Activated gamma-delta T cell treated with anti-CD3 and anti-CD28 coated beads, Interleukin-2, amount 50 U/mL, for 16 hours (primary cell): ENCODE measurements at regions not wholly inside any gene's neighbourhood (a gene's known extent, or its start where the extent isn't known, plus 50 kb on each side); places are given as distances from the start of the nearest gene placed in this dataset.
"Not testable (repeated sequence)": the region's sequence is repeated elsewhere in the genome, so short reads cannot be mapped to it uniquely, and the experiment has no call there.

Experiments used
- DNase-seq: peaks from one replicate; pipeline ENCODE4 v3.0.0-alpha.2; 2020; ENCODE audit warnings: low read depth

DNA sequence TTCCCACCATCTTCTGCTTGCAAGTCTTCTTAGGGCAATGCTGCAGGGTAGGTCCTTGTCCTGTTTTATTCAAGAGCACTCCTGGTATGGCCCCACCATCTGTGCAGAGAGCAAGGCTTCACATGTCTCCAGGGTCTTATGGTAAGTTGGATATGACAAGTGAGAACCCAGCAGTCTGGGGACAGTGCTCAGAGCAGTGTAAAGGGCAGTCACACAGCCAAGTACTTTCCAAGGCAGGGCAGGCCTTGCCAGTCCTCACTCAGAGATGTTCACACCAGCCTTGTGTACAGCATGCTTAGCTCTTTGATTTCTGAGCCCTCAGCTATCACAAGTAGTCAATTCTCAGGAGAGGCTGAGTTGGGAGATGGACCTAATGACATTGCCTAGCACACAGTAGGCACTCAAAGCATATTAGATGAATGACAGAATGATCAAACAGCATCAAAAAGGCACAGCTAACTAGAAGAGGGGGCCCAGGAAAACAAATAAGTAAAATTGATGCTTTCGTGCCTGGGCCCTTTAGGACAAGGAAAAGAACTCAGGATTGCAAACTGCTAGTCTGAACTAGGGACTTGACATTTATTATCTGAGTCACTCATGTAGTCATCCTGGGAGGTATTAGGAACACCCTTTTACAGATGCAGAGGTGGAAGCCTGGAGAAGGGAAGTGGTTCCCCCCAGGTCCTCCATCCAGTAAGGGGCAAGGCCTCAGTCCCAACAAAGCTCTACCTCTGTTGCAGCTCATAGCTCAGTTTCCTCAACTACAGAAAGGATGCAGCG lies 86.7 kb upstream of the CTAGE1 start:
- DNase-seq = no peak

DNA sequence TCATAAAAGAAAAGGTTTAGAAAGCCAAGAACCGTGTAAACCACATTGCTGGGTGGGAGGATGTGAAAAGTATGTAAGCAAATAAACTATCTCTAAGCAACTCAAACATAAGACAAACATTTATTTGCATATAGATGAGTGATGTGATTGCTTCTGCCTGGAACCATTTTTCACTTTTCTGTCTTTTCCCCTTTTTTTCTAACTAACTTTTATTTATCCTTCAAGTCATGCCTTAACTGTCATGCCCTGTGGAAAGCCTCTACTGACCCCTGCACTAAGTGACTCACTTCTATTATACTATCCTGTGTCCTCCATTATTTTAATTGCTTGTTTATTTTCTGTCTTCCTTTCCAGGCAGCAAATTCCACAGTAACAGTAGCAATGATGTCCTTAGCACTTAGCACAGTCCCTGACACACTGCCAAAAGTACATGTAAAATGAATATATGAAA lies 87.5 kb upstream of the CTAGE1 start:
- no peak for DNase-seq

DNA sequence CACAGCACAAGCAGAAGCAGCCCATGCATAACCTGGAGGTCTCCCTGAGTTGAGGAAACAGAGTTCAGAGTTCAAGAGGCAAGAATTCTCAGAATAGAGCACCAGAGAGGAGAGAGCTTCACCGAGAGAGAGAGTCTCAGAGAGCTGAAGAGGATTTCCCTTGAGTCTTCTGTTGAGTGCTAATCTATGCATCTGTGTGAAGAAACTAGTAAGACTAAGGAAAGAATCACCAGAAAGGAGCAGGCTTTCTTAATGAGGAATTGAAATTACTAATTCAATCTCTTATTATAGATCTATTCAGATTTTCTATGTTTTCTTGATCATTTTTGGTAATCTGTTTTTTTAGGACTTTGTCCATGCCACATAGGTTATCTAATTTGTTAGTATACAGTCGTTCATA lies 89.3 kb upstream of the CTAGE1 start:
- DNase-seq = no peak

DNA sequence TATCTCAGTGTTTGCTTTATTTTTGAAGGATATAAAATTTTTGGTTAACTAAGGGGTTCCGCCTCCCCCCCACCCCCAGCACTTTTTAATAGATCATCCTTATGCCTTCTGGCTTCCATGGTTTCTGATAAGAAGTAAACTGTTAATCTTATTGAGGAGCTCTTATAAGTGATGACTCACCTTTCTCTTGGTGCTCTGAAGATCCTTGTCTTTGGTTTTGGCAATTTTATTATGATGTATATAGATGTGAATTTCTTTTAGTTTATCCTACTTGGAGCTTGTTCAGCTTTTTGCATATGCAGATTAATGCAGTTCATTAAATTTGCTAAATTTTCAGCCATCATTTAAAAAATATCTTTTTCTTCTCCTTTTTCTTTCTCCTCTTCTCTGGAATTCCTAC lies 91.7 kb upstream of the CTAGE1 start:
- no peak for DNase-seq

DNA sequence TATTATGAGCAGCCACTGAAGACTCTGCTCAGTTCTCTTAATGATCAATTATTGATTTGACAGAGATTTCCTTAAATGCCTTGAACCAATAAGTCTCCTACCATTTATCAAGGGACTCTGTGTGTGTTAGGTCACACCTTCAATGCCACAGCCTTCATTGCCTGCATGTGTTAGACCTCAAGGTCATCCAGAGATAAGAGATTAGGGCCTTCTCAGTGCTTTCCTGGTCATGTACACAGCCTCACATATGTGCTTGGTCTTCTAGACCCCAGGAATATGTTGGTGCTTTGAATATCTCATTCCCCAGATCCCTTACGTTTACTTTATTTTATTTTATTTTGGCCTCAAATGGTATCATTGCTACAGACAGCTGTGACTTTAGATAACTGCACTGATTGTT lies 93.0 kb upstream of the CTAGE1 start:
- DNase-seq = no peak

DNA sequence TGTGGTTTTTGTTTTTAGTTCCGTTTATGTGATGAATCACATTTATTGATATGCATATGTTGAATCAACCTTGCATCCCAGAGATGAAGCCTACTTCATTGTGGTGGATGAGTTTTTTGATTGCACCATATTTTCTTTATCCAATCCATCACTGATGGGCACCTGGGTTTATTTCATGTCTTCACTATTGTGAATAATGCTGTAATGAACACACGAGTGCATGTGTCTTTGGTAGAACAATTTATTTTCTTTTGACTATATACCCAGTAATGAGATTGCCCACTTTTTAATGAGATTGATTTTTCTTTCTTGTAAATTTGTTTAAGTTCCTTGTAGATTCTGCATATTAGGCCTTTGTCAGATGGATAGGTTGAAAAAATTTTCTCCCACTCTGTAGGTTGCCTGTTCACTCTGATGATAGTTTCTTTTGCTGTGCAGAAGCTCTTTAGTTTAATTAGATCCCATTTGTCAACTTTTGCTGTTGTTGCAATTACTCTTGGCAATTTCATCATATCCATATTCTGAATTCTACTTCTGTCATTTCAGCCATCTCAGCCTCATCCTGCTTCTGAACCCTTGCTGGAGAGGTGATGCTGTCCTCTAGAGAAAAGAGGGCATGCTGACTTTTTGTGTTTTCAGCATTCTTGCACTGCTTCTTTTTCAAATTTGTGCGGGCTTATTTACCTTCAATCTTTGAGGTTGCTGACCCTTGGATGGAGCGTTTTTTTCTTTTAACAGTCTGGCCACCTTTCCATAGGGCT lies 96.2 kb upstream of the CTAGE1 start:
- no peak for DNase-seq

DNA sequence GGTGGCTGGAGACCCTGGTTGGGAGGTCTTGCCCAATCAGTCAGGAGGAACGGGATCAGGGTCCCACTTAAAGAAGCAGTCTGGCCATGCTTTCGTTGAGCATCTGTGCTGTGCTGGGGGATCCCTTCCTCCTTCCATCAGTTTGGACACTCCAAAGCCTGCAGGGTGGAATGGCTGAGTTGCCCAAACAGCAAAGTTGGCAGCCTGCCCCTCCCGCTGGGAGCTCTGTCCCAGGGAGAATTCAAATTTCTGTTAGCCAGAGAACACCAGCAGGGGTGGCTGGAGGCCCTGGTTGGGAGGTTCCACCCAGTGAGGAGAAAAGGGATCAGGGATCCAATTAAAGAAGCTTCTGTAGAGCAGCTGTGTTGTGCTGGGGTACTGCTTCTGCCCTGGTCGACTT lies 96.9 kb upstream of the CTAGE1 start:
- DNase-seq = no peak

DNA sequence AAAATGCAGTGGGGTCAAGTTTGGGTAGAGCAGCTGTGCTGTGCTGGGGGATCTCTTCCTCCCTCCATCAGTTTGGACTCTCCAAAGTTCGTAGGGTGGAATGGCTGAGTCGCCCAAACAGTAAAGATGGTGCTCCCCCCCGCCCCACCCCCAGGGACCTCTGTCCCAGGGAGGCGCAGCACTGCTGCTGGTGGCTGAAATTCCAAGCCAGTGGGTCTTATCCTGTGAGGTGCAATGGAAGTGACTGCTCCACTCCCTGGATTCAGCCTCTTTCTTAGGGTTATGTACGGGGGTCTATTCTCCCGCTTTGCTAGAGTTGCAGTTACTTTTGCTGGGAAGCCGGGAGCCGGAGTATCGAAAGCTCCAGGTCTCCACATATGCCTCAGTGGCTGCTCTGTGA lies 97.5 kb upstream of the CTAGE1 start:
- DNase-seq = no peak

DNA sequence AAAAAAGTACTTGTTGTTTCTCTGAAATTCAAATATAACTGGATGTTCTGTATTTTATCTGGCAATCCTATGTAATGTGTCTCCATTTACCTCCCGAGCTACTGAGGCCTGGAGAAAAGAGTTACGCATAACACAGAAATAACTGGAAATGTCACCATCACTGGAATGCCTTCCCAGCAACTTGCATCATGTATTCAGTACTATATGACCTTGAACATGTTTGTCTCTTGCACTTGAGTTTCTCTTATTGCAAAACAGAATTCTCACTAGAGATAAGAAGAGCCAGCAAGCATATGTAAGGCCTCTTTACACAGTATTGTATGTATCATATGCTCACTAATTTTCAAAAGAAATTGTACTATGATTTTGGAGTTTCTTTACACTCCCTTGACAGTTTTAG lies 99.6 kb upstream of the CTAGE1 start:
- DNase-seq = no peak

DNA sequence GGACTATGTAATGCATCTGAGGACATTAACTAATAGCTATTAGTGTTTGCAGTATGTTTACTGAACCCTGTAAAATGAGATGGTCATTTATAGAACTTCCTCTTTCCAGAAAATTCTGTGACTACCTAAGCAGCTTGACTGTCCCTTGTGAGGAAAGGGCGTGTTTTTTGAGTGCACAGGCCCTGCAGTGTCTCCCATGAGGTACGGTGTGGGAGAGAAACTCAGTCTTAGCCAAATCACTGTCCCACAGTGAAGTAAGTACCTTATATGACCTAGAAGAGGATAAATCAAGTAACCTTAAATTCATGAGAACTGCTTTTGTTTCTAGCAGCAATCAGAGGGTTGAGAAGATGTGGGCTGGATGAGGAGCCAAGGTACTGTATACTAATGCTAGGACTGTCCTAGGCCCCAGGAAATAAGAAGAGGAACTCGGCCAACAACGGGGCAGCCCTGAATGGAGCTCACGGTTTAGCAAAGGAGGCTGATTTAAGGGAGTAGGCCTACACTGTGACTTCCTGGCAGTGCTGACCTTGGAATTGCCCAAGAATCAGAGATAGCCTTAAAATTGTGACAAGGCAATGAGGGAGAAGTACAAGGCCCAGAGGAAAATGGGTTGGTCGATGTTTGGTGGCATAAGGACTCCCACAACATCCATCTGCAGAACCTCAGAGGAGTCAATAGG lies 103.5 kb upstream of the CTAGE1 start:
- no peak for DNase-seq

DNA sequence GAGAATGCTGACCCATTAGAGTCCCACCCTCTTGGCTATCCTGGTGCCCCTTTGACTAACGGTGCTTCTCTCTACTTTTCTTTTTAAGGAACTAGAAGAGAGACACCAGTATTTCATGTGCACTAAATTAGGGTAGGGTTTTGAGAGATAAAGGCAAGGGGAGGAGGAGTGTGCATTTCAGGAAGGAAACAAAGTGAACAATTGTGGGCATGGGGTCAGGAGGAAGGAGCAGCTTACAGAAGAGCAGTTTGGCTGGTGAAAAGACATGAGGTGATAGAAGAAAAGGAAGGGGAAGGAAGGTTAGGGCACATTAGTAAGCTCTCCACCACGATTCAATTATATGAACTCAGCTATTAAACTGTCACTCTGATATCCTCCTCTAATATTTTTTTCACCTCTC lies 105.8 kb upstream of the CTAGE1 start:
- no peak for DNase-seq

DNA sequence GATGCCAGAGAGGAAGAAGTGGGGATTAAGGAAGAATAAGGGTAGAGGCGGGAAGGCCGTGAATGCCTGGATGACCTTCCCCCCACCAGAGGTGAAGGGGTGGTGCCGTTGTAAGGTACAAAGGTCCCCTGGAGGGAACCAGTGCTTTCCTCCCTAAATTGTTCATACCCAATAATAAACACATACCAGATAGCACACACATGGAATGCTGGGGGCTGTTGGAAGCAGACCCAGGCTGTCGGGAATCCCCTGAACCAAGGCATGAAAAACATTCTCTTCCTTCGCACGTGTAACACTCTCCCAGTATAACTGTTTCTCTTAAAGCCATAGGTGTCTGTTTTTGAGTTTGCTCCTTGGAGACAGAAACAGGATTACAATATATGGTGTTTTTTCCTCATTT lies 107.1 kb upstream of the CTAGE1 start:
- DNase-seq = no peak

DNA sequence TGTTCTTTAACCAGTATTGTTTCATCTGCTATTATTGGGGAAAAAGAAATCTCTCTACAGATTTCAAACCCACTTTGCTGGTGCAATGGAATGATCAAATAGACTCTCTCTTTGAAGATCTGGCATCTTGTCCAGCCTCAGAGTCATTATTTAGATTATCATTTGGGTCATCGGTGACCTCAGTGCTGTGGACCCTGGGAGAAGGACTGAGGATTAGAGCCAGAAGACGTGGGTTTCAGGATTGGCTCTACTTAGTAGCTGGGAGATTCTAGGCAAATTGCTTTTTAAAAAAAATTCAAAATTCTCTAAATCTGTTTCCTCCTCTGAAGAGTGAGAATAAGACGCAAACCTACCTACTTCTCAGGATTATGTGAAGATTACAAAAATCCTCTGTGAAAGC lies 107.6 kb upstream of the CTAGE1 start:
- no peak for DNase-seq

DNA sequence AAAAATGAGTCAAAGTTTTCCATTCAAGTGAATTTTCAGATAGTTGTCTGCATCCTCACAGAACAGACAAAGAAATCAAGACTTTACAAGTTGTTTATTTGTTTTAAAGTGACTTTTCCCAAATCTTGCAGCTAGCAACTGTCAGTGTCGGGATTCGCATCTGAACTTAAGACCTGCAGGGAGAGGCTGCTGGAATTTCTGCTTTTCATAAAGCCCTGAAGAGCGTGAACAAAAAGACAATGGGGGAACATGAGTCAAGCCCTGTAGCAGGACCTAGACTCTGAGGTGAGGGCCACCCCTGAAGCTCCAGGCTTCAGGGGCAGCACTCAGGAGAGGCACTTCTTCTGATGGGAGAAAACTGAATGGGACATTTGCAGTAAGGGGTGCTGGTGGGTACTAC lies 108.2 kb upstream of the CTAGE1 start:
- no peak for DNase-seq

DNA sequence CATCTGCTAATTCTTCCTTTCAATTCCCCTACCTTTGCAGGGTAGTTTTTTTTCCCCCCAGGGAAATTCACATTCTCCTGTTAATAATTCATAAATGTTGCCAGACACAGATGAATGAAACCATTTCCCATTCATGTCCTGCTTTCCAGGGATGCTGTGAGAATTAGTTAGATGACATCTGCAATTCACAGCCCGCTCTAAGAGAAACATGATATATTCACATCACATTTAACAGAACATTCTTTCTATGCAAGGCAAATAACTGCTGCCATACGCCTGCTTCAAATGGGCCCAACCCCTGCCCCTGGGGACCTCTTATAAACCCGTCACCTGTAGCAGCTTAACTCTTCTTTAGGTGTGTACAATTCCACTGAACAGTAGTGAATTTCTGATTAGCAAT lies 110.6 kb upstream of the CTAGE1 start:
- no peak for DNase-seq

DNA sequence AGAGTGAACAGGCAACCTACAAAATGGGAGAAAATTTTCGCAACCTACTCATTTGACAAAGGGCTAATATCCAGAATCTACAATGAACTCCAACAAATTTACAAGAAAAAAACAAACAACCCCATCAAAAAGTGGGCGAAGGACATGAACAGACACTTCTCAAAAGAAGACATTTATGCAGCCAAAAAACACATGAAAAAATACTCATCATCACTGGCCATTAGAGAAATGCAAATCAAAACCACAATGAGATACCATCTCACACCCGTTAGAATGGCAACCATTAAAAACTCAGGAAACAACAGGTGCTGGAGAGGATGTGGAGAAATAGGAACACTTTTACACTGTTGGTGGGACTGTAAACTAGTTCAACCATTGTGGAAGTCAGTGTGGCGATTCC lies 117.0 kb upstream of the CTAGE1 start:
- not testable (repeated sequence) for DNase-seq

DNA sequence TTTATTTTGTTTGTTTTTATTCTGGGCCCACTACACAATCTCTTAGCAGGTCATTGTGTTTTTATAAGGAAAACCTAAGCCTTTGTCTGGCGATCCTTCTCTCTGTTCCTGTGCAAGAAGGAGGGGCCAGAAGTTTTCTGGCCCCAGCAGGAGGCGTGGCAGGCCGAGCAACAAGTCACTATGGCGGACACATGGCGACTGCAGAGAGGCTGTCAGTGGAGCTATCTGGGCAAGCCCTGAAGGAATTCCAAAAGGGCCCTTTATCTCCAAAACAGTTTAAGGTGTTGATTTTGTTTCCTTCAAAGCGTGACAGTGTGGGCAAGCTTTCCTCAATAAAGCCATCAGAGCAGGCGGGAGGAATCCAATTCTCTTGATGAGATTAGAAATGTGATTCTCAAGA lies 118.8 kb upstream of the CTAGE1 start:
- no peak for DNase-seq

DNA sequence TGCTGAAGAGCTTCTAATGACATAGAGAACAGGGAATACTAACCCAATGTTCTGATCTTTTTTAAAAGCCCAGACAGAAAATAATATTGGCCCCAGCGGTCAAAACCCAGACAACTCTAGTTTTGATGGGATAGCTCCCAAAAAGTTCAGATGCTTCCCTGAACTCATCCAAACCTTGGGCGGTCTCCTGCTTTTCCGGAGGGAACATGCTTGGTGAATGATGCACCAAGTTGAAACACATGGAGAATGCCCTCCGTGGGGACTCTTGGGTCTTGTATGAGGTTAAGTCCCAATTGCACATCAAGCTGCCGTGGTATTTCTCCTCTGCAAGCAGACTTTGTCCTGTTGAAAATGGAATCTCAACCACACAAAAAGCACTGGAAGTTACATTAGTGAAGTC lies 120.7 kb upstream of the CTAGE1 start:
- no peak for DNase-seq

DNA sequence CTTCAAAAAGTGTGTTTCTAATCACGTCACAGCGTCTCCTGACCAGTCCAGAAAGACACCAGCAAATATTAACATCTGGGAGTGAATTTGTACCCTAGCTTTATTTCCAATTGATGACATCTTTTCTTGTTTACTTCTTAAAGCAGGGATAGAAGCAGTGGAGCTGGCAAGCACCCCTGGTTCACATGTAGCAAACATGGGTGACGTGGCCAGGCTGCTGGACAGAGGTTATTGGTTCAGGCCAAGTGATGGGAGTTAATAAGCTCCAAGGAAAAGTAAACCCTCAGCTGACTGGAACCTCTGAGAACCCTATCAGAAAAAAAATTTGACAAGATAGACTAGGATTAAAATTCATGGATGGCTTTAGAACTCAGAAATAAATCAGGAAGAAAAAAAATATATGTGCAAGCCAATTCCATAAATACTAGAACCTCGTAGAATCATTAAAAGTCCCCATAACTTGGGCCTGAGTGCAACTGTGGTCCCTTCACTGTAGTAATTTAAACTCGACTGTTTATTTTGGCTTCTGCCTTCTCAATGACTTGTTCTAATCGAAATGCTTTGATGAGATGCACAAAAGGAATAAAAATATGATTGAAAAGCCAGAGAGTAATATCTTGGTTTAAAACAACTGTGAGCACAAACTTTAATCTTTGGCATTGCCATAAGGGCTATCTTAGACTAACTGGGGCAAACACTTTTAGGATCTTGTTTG lies 121.5 kb upstream of the CTAGE1 start:
- DNase-seq = no peak

DNA sequence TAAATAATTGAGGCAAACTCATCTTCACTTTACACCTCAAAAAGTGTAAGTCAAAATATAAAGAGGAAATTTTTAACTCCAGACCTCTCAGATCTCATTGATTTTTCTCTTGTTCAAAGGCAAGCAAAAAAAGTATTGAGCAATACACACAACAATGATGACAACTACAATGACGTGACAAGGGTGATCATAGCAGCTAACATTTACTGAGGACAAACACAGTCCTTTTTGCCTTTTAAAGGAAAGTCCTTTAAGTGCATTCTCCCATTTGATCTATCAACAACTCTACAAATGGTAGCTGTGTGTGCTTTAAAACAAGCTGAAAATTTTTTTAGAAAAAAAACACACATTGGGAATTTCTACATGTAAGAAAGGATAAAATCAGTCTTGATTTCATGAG lies 123.5 kb upstream of the CTAGE1 start:
- DNase-seq = no peak

DNA sequence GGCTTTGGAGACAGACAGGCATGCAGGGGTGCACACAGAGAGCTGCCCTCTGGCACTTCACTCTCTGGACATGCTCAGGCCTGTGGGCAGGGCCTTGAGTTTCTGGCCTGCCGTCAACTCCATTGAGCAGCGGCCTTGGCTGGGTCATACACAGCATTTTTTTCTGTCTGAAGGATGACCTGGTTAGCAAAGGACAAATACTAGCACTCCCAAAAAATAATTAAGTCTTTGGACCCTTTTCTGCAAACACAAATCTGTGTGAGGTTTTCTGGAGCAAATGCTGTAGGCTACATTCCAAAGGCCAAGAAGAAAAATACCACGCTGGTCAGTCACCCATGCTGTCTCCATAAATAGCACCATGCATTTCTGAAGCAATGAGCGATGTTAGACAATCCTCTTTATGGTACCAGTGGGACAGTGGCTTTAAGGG lies 124.7 kb upstream of the CTAGE1 start:
- DNase-seq = no peak

DNA sequence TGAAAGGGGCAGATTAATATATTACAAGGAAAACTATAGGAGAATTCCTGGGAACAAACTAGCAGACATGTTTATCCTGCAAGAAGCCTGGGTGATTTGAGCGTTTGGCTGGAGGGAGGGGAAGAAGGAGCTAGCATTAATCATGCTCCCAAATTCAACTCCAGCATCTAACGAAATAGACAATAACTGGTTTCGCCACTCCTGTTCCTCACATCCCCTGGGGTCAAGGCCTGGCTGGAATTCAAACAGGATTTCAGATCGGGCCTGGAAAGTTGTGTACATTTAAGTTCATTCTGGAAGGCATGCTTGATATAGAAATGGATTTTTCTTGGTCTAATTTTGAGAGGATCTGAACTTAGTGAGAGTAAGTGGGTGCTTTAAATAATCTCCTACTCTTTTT lies 126.1 kb upstream of the CTAGE1 start:
- no peak for DNase-seq
